Neural cell (in vitro differentiated cells): ENCODE measurements at regions not wholly inside any gene's neighbourhood (a gene's known extent, or its start where the extent isn't known, plus 50 kb on each side); places are given as distances from the start of the nearest gene placed in this dataset.

Source experiments
- H2AFZ ChIP-seq: fragments of 200-600, 300-800 bp; sonication (generic), shearing (Covaris generic); 2 replicates; pipeline ENCODE4 v1.6.0; 2014; ENCODE audit warnings: low read depth, mild to moderate bottlenecking, antibody characterized with exemption, low read length, moderate library complexity
- H3F3A ChIP-seq: fragments of 200-600 bp; shearing (Covaris generic); 2 replicates; pipeline ENCODE4 v1.6.1; 2016; ENCODE audit warnings: mild to moderate bottlenecking, moderate library complexity, mixed read lengths, antibody characterized with exemption, low read length; ENCODE audit not compliant: insufficient read depth, poor library complexity, severe bottlenecking
- H3K27ac ChIP-seq: fragments of 200-600, 300-800 bp; sonication (generic), shearing (Covaris generic); 2 replicates; pipeline ENCODE4 v1.5.1; 2014; ENCODE audit warnings: mild to moderate bottlenecking, low read length, moderate library complexity
- H3K27me3 ChIP-seq: fragments of 300-800, 200-600 bp; sonication (generic), shearing (Covaris generic); 2 replicates; pipeline ENCODE4 v1.6.0; 2014; ENCODE audit warnings: mild to moderate bottlenecking, low read depth, low read length, moderate library complexity; ENCODE audit not compliant: insufficient read depth
- H3K36me3 ChIP-seq: fragments of 300-800, 200-600 bp; sonication (generic), shearing (Covaris generic); 2 replicates; pipeline ENCODE4 v1.5.1; 2014; ENCODE audit warnings: mild to moderate bottlenecking, antibody characterized with exemption, low read length, moderate library complexity; ENCODE audit not compliant: insufficient read depth
- H3K4me2 ChIP-seq: fragments of 300-800, 200-600 bp; sonication (generic), shearing (Covaris generic); 2 replicates; pipeline ENCODE4 v1.6.0; 2014; ENCODE audit warnings: mild to moderate bottlenecking, low read length
- H3K4me3 ChIP-seq: fragments of 300-800, 200-600 bp; sonication (generic), shearing (Covaris generic); 2 replicates; pipeline ENCODE4 v1.5.1; 2014; ENCODE audit warnings: mild to moderate bottlenecking, low read length, moderate library complexity
- H3K79me2 ChIP-seq: fragments of 200-600 bp; shearing (Covaris generic); replicated peaks from 2 replicates; pipeline ENCODE4 v1.6.0; 2014; ENCODE audit warnings: mild to moderate bottlenecking, low read length, moderate library complexity; ENCODE audit not compliant: insufficient read depth
- H3K9ac ChIP-seq: fragments of 300-800, 200-600 bp; sonication (generic), shearing (Covaris generic); 2 replicates; pipeline ENCODE4 v1.6.1; 2016; ENCODE audit warnings: mild to moderate bottlenecking, low read length, mixed read lengths
- H3K9me2 ChIP-seq: fragments of 200-600 bp; shearing (Covaris generic); 2 replicates; pipeline ENCODE4 v1.6.1; 2016; ENCODE audit warnings: mild to moderate bottlenecking, low read length, mixed read lengths; ENCODE audit not compliant: insufficient read depth
- H3K9me3 ChIP-seq: fragments of 200-600, 300-800 bp; sonication (generic), shearing (Covaris generic); 2 replicates; pipeline ENCODE4 v1.6.1; 2016; ENCODE audit warnings: mild to moderate bottlenecking, mixed run types, low read length, moderate library complexity, mixed read lengths
- H4K20me1 ChIP-seq: fragments of 200-600 bp; shearing (Covaris generic); 2 replicates; pipeline ENCODE4 v1.6.1; 2016; ENCODE audit warnings: mild to moderate bottlenecking, mixed run types; ENCODE audit not compliant: insufficient read depth
- CTCF ChIP-seq: fragments of 450-650 bp; IDR thresholded peaks from 2 replicates; pipeline ENCODE4 v1.5.1; 2014; ENCODE audit warnings: antibody characterized with exemption, mild to moderate bottlenecking, moderate library complexity; ENCODE audit not compliant: poor library complexity, severe bottlenecking
- EP300 ChIP-seq: fragments of 450-650 bp; conservative IDR thresholded peaks from 2 replicates; pipeline ENCODE4 v1.6.1; 2014; ENCODE audit warnings: antibody characterized with exemption, mild to moderate bottlenecking, moderate library complexity; ENCODE audit not compliant: poor library complexity, severe bottlenecking
- EZH2 ChIP-seq: fragments of 200-600, 300-800 bp; shearing (Covaris generic), sonication (generic); IDR thresholded peaks from 2 replicates; pipeline ENCODE4 v1.6.1; 2014; ENCODE audit warnings: antibody characterized with exemption, low read length, borderline replicate concordance, mild to moderate bottlenecking; ENCODE audit not compliant: insufficient read depth, poor library complexity, severe bottlenecking
- MXI1 ChIP-seq: fragments of 450-650 bp; conservative IDR thresholded peaks from 2 replicates; pipeline ENCODE4 v1.6.1; 2014; ENCODE audit warnings: antibody characterized with exemption, mild to moderate bottlenecking; ENCODE audit not compliant: poor library complexity, severe bottlenecking
- POLR2AphosphoS5 ChIP-seq: IDR thresholded peaks from 2 replicates; pipeline ENCODE4 v1.6.1; 2012
- RAD21 ChIP-seq: fragments of 450-650 bp; conservative IDR thresholded peaks from 2 replicates; pipeline ENCODE4 v1.6.1; 2014; ENCODE audit warnings: antibody characterized with exemption, mild to moderate bottlenecking, moderate library complexity
- REST ChIP-seq: IDR thresholded peaks from 2 replicates; pipeline ENCODE4 v1.6.1; 2012; ENCODE audit warnings: borderline replicate concordance
- SMC3 ChIP-seq: fragments of 450-650 bp; conservative IDR thresholded peaks from 2 replicates; pipeline ENCODE4 v1.6.1; 2014; ENCODE audit warnings: antibody characterized with exemption, mild to moderate bottlenecking, moderate library complexity; ENCODE audit not compliant: poor library complexity
- TAF1 ChIP-seq: IDR thresholded peaks from 2 replicates; pipeline ENCODE4 v1.6.1; 2012; ENCODE audit warnings: low read depth

DNA sequence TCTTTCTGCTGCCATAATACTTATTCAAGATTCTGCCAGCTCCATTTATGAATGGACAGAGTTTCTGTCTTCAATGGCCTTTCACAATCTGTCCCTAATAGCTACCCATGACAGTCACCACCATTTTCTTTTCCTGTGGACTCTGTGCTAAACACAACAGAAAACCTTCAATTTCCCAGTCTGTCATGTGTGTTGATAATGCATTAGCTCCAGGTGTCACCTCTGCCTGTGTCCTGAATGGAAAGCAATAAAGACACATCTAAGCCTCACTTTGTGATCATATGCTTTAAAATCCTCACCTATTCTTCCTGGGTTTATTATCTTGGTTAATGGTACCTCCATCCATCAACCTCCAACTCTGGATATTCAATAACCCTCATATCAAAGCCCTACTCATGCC lies 772.2 kb downstream of the DCDC2C start:
- H2AFZ ChIP-seq = no peak overlapping the region
- H3K27me3 ChIP-seq = no peaks in the 10 kb centered on the region
- no peak overlapping the region for H3K27ac ChIP-seq
- no peaks in the 10 kb centered on the region for H3K79me2 ChIP-seq
- no peaks in the 10 kb centered on the region for H4K20me1 ChIP-seq
- H3K36me3 ChIP-seq = no peaks in the 10 kb centered on the region
- TF ChIP-seq POLR2AphosphoS5 (peak; percentile 96), TAF1 (no peak), SMC3 (no peak), RAD21 (peak; percentile 13), REST (peak; percentile 71), EP300 (peak; percentile 81), EZH2 (no peak), MXI1 (no peak), CTCF (no peak)
- H3K9ac ChIP-seq = no peak overlapping the region
- H3K4me3 ChIP-seq = no peak overlapping the region
- H3K4me2 ChIP-seq = no peak overlapping the region
- no peaks in the 10 kb centered on the region for H3K9me2 ChIP-seq
- no peaks in the 10 kb centered on the region for H3F3A ChIP-seq
- no peaks in the 10 kb centered on the region for H3K9me3 ChIP-seq

GRCh38 chr2:4483050-4483449 lies 779.7 kb downstream of the DCDC2C start:
- Histone ChIP-seq H3K9me2 (no peaks in the 10 kb centered on the region), H3K4me2 (no peak overlapping the region), H3F3A (no peaks in the 10 kb centered on the region), H3K4me3 (no peak overlapping the region), H3K9ac (no peak overlapping the region), H3K9me3 (peaks cover 5% of the 10 kb centered on the region), H2AFZ (no peak overlapping the region), H3K36me3 (no peaks in the 10 kb centered on the region), H3K79me2 (no peaks in the 10 kb centered on the region), H4K20me1 (no peaks in the 10 kb centered on the region), H3K27ac (no peak overlapping the region), H3K27me3 (no peaks in the 10 kb centered on the region)
- no peak for TF ChIP-seq MXI1
- TF ChIP-seq RAD21 = no peak
- TF ChIP-seq EP300 = no peak
- TF ChIP-seq TAF1 = no peak
- no peak for TF ChIP-seq POLR2AphosphoS5
- TF ChIP-seq REST = no peak
- TF ChIP-seq EZH2 = no peak
- no peak for TF ChIP-seq SMC3
- no peak for TF ChIP-seq CTCF
